Urinary bladder (tissue), 3 donors: ENCODE measurements at regions not wholly inside any gene's neighbourhood (a gene's known extent, or its start where the extent isn't known, plus 50 kb on each side); places are given as distances from the start of the nearest gene placed in this dataset.

Source experiments
- DNase-seq: peaks from one replicate; pipeline ENCODE4 v3.0.0-alpha.2; 2015; ENCODE audit errors: extremely low spot score
- H3K27ac ChIP-seq: one replicate; pipeline ENCODE4 v1.5.1; 2013; ENCODE audit warnings: low read depth, mild to moderate bottlenecking, moderate library complexity
- H3K36me3 ChIP-seq: one replicate; pipeline ENCODE4 v1.6.1; 2013; ENCODE audit warnings: mild to moderate bottlenecking, moderate library complexity; ENCODE audit not compliant: insufficient read depth
- H3K4me1 ChIP-seq: one replicate; pipeline ENCODE4 v1.6.1; 2013; ENCODE audit warnings: mild to moderate bottlenecking, moderate library complexity; ENCODE audit not compliant: insufficient read depth
- H3K4me3 ChIP-seq: one replicate; pipeline ENCODE4 v1.5.1; 2013; ENCODE audit warnings: low read depth, low read length
- WGBS: extraction: QIAGEN DNeasy Blood & Tissue Kit; methylation state at CpG from one replicate; pipeline ENCODE4 v1.1.7; 2013; 5-methylcytosine and 5-hydroxymethylcytosine counted together
- donor health status: healthy with polysubstance abuse.
- donor health status: healthy.

DNA sequence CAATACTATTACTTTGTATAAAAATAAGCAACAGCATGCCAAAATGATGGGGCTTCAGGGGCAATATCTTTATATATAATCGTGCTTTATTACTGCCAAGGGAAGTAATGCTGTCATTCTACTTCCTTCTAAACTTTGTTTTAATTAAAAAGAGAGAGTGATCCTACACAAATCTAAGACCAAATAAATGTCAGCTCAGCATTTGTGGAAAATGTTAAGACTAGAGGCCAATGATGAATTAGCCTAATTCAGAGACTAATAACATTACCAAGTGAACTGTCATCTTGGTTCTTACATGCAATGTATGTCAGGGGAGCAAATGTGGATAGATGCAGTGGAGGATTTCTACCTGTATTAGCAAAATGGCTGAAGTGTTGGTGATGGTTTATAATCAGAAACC is 166.4 kb upstream of the PTCHD1 start:
- Histone ChIP-seq H3K4me1 (no peaks in the 10 kb centered on the region), H3K4me3 (no peak overlapping the region), H3K36me3 (no peaks in the 10 kb centered on the region), H3K27ac (no peak overlapping the region)
- DNase-seq, result no peak
- 57% methylated on average over 1 of the region's 1 CpG for WGBS

DNA sequence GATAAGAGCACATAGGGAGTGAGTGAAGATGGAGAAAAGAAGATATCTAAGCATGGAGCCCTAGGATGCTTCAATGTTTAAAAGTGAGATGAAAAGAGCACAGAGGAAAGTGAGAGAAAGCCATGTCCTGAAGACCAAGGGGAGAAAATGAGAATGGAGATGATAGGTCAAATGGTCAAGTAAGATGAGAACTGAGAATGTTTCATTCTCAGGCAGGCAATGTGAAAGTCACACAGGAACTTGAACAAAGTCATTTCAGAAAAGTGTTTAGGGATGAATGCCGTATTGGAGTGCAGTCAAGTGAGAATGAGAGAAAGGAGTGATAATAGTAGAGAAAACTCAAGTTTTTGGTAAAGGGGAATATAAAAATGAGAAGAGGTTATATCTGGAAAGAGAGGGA is 148.7 kb upstream of the PTCHD1 start:
- 83% methylated on average over 1 of the region's 1 CpG for WGBS
- Histone ChIP-seq H3K27ac (no peak overlapping the region), H3K4me3 (no peak overlapping the region), H3K36me3 (no peaks in the 10 kb centered on the region), H3K4me1 (no peaks in the 10 kb centered on the region)
- DNase-seq, result no peak

DNA sequence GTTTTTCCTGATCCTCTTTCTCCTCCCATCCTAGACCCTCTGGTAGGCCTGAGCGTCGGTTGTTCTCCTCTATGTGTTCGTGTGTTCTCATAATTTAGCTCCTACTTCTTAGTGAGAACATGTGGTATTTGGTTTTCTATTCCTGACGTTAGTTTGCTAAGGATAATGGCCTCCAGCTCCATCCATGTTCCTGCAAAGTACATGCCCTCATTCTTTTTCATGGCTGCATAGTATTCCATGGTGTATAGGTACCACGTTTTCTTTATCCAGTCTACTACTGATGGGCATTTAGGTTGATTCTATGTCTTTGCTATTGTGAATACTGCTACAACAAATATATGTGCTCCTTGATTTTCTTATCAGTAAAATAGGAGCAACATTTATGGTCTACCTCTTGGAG is 146.8 kb upstream of the PTCHD1 start:
- Histone ChIP-seq H3K4me1 (no peaks in the 10 kb centered on the region), H3K36me3 (no peaks in the 10 kb centered on the region), H3K27ac (no peak overlapping the region), H3K4me3 (no peak overlapping the region)
- DNase-seq, result no peak
- 96% methylated on average over 5 of the region's 5 CpGs for WGBS

DNA sequence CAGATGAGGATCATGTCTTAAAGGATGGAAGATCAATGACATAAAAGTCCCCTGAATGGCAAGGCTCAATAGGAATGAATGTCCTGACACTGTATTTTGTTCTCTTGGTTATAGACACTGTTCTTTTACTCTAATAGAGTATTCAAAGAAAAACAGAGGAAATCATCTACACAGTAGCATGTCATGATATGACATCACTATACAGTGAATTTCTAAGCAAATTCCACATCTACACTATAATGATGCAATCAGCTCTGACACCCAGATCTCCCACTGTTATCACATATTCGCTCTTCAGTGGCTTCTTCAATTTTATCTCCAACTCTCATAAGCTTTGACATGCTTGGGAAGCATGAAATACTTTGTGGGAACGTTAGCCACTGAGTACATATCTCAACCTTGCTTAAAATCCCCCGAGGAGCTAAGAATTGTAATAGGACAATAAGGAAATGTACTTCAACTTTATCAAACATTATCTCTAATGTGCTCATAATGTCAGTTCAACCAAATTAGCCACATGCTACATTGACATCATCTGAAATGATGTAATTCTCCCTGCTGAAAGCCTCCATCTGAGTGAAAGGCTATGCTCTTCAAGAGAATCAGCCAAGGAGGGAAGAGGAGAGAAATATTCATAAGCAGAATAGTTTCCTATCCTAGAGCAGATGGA is 139.6 kb upstream of the PTCHD1 start:
- Histone ChIP-seq H3K4me3 (no peak overlapping the region), H3K36me3 (no peaks in the 10 kb centered on the region), H3K27ac (no peak overlapping the region), H3K4me1 (no peaks in the 10 kb centered on the region)
- no peak for DNase-seq
- 54% methylated on average over 3 of the region's 3 CpGs for WGBS

DNA sequence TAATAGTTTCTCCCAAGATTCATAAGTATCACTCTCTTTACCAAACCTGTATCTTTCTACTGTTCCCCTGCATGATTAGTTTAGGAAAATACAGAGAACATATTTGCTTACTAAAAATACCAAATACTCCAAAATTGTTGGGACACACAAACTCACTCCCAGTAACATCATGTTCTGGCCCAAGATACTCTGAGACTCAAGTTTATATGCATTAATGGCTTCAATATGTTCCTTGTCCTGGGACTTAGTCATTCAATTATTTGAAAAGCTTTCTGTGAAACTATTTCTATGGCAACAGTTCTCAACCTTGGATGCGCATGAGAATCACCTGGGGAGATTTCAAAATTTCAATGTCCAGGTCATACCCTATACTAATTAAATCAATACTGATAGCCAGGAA is 138.9 kb upstream of the PTCHD1 start:
- H3K27ac ChIP-seq, result no peak overlapping the region
- H3K36me3 ChIP-seq, result no peaks in the 10 kb centered on the region
- H3K4me1 ChIP-seq, result no peaks in the 10 kb centered on the region
- DNase-seq, result no peak
- H3K4me3 ChIP-seq, result no peak overlapping the region
- 89% methylated on average over 1 of the region's 1 CpG for WGBS

DNA sequence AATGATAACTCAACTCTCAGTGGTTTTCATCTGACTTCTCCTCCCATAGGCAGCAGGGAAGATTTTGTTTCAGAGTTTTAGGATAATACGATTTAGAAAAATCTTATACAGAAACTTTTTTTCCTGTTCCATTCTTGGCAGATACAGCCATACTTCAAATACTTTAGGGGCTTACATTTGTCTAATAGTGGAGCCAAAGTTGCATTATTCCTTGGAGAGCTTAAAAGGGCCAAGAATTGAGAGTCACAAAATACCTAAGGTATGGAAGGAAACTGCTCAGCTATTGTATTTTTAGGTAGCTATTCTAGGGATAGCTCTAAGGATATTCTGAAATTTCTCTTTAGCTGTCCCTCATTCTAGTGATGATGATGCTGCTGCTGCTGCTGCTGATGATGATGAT is 132.9 kb upstream of the PTCHD1 start:
- no peak for DNase-seq
- H3K36me3 ChIP-seq, result no peaks in the 10 kb centered on the region
- no peaks in the 10 kb centered on the region for H3K4me1 ChIP-seq
- H3K4me3 ChIP-seq, result no peak overlapping the region
- WGBS, result 21% methylated on average over 1 of the region's 1 CpG
- no peak overlapping the region for H3K27ac ChIP-seq

DNA sequence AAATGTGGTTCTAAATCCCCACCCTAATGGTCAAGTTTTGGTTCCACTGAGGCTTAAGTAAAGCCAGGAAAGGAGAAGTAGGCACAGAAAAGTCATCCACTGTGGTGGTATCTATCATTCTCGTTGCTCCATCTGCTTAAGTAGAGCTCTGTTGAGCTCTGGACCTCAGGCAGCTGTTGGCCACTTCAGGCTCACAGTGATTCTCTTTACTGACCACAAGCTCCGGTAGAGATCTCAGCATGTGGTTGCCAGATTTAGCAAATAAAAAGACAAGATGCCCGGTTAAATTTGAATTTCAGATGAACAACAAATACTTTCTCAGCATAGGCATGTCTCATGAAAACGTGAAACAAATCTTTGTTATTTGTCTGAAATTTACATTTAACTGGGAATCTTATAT is 132.3 kb upstream of the PTCHD1 start:
- Histone ChIP-seq H3K4me3 (no peak overlapping the region), H3K4me1 (no peaks in the 10 kb centered on the region), H3K36me3 (no peaks in the 10 kb centered on the region), H3K27ac (no peak overlapping the region)
- DNase-seq, result no peak
- WGBS, result 62% methylated on average over 4 of the region's 4 CpGs

DNA sequence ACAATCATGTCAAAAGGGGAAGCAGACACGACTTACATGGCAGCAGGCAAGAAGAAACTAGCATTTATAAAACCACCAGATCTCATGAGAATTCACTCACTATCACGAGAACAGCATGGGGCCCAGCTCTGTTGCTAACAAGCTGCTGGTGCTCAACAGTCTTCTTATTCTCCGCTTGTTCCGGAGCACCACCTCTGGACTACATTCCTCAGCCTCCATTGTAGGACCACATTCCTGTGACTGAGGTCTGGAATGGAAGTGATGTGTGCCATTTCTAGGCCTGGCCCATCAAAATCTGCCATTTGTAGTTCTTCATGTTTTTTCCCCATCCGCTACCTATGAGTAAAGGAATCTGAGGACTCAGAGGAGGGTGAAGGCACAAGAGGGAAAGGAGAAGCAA is 111.5 kb upstream of the PTCHD1 start:
- Histone ChIP-seq H3K36me3 (no peaks in the 10 kb centered on the region), H3K27ac (no peak overlapping the region), H3K4me3 (no peak overlapping the region), H3K4me1 (no peaks in the 10 kb centered on the region)
- 94% methylated on average over 5 of the region's 5 CpGs for WGBS
- DNase-seq, result no peak

DNA sequence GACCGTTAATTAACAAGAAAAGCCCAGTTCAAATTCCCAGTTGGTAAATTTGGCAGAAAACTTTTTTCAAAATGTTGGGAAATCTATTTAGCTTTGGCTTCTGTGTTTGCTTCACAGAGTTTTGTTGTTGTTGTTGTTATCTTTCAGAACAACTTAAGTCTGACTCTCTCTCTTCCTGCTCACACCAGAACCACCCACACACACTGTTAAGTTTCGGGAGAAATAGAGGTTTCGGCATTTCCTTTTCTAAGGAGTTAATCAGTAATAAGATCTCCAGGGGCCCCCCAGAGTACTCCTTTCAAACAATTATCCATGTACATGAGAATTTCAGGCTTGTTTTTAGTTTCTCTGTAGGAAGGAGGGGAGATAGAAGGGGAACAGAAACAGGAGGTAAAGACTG is 106.2 kb upstream of the PTCHD1 start:
- DNase-seq, result no peak
- H3K27ac ChIP-seq, result no peak overlapping the region
- H3K4me1 ChIP-seq, result no peaks in the 10 kb centered on the region
- WGBS, result 59% methylated on average over 3 of the region's 3 CpGs
- no peak overlapping the region for H3K4me3 ChIP-seq
- no peaks in the 10 kb centered on the region for H3K36me3 ChIP-seq

DNA sequence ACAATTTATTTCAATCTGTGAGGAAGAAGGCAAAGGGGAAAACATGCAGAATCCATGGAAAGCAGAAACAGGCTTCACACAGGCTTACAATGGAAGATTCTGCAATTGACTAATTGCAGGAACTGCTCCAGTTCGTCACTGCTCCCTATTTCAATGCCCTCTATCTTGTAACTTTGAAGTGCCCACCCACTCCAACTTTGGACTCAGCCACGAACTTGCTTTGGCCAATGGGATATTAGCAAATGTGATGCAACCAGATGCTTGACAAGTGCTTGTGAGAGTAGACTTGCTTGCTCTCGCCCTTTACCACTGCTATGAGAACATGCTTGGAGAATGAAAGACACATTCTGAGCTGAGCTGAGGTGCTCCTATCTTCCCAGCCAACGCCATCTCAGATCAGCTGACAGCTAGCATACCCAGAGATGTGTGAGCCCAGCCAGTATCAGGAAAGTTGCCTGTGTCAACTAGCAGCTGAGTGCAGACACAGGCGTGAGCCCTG is 105.7 kb upstream of the PTCHD1 start:
- Histone ChIP-seq H3K4me1 (no peaks in the 10 kb centered on the region), H3K27ac (no peak overlapping the region), H3K4me3 (no peak overlapping the region), H3K36me3 (no peaks in the 10 kb centered on the region)
- no peak for DNase-seq
- WGBS, result 48% methylated on average over 5 of the region's 5 CpGs

DNA sequence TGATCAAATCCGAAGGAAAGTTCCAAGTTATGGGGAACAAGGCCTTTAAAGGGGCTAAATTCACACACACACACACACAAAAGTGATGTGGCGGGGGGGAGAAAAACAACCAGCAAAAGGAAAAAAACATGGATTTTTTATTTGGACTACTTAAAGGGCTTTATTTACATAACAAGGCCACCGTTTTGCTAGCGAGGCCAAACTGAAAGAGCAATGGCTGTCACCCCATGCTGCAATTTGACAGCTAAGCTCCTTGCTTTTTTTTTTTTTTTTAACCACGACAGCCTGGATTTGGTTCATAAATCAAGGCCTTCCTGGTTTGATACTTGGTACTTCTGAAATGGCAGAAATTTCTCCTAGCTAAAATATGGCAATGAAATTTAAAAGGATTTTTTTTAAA is 99.6 kb upstream of the PTCHD1 start:
- WGBS, result 85% methylated on average over 5 of the region's 5 CpGs
- H3K36me3 ChIP-seq, result no peaks in the 10 kb centered on the region
- DNase-seq, result no peak
- H3K4me3 ChIP-seq, result no peak overlapping the region
- H3K4me1 ChIP-seq, result no peaks in the 10 kb centered on the region
- no peak overlapping the region for H3K27ac ChIP-seq

DNA sequence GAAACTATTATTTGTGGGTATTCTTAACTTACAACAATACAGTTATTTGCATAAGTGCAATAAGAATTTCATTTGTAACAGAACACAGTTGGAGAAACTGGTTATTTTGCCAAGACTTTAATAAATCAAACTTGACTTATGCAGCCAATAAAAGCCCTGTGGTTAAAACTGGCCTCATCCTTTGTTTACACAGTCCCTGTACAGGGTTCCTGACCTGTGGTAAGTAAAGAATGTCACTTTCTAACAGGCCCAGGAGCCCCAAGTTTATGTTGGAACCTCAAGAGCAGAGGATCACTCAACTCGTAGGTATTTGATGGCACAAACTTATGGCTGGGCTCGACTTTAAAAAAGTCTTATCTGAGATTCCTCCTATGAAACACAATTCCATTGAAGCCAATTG is 88.6 kb upstream of the PTCHD1 start:
- no peaks in the 10 kb centered on the region for H3K36me3 ChIP-seq
- no peak overlapping the region for H3K4me3 ChIP-seq
- no peak for DNase-seq
- 16% methylated on average over 2 of the region's 2 CpGs for WGBS
- H3K27ac ChIP-seq, result no peak overlapping the region
- H3K4me1 ChIP-seq, result no peaks in the 10 kb centered on the region

DNA sequence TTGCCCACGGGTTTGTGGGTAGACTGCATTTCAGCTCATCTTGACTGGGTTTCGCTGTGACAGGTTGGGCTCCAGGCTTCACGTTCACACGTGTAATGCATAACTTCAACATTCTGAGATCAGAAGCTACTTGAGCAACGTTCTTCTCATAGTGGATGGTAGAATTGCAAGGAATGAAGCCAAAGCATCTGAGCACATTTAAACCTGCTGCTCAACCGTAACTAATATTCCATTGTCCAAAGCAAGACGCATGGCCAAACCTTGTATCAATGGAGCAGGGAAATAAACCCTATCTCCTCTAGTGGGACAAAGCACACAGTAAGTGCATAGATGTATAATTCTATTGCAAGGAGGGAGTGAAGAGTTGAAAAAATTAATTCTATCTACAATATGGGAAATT is 86.5 kb upstream of the PTCHD1 start:
- Histone ChIP-seq H3K4me3 (no peak overlapping the region), H3K27ac (no peak overlapping the region), H3K4me1 (no peaks in the 10 kb centered on the region), H3K36me3 (no peaks in the 10 kb centered on the region)
- DNase-seq, result no peak
- 95% methylated on average over 7 of the region's 7 CpGs for WGBS

DNA sequence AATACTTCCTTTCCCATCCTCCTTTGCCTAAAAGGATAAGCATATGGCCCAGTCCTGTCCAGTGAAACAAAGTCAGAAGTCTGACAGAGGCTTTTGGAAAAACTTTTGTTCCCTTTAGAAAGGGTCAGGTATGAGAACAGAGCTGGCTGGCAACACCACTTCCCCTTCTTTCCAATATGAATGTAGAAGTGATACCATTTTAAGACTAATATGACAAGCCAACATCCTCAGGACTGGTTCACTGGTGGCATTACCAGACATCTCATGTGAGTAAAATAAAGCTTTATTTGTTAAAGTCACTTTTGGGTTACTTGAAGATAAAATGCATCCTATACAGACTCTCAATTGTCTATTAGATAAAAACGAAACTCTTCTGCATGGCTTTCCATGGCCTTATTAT is 83.6 kb upstream of the PTCHD1 start:
- Histone ChIP-seq H3K27ac (no peak overlapping the region), H3K36me3 (no peaks in the 10 kb centered on the region), H3K4me1 (no peaks in the 10 kb centered on the region), H3K4me3 (no peak overlapping the region)
- 89% methylated on average over 1 of the region's 1 CpG for WGBS
- no peak for DNase-seq

DNA sequence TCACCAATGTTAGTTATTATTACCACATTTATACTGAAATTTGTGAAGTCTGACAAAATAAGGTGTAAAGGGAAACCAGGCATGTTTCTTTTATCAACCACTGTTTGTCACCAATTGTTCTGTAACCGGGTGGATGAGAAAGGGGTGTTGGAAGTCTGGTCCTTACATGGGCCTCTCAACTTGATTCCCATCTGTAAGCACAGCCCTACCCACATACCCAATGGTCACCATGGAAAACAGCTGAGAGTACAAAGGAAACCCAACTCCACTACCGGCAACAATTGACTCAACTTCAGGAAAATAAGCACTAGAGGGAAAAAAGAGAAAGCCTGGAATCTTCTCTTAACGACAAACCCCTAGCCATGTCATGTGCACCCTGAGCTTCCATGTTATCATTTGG is 70.8 kb upstream of the PTCHD1 start:
- H3K36me3 ChIP-seq, result no peaks in the 10 kb centered on the region

More for the DNA sequence above, 70.8 kb upstream of the PTCHD1 start:
- Histone ChIP-seq H3K27ac (no peak overlapping the region), H3K4me3 (no peak overlapping the region), H3K4me1 (no peaks in the 10 kb centered on the region)
- 77% methylated on average over 3 of the region's 3 CpGs for WGBS
- no peak for DNase-seq
